Keratinocyte (primary cell): ENCODE measurements at regions not wholly inside any gene's neighbourhood (a gene's known extent, or its start where the extent isn't known, plus 50 kb on each side); places are given as distances from the start of the nearest gene placed in this dataset.

Experiments used
- DNase-seq: peaks from one replicate; pipeline ENCODE4 v3.0.0-alpha.2; 2011; ENCODE audit warnings: low read depth, missing footprints, low spot score
- FAIRE-seq: peaks from 2 replicates; lab custom pipeline; 2011; peaks lifted over from hg19 to GRCh38; lab: Jason Lieb, UNC
- H2AFZ ChIP-seq: 2 replicates; pipeline ENCODE4 v1.6.0; 2012; ENCODE audit warnings: low read length, control low read depth, inconsistent platforms; ENCODE audit not compliant: control insufficient read depth
- H3K27ac ChIP-seq: 2 replicates; pipeline ENCODE4 v1.5.1; 2011; ENCODE audit warnings: low read length; ENCODE audit not compliant: control insufficient read depth, insufficient read depth
- H3K27me3 ChIP-seq: 3 replicates; pipeline ENCODE4 v1.6.0; 2011; ENCODE audit warnings: low read length; ENCODE audit not compliant: control insufficient read depth, insufficient read depth; ENCODE audit errors: extremely low read depth
- H3K36me3 ChIP-seq, 2 experiments: 2 replicates in 1 of 2; 3 replicates in 1 of 2; pipeline ENCODE4 v1.5.1; 2011; ENCODE audit warnings: low read length in 2 of 2, mild to moderate bottlenecking in 1 of 2; ENCODE audit not compliant: control insufficient read depth in 2 of 2, insufficient read depth in 2 of 2; ENCODE audit errors: extremely low read depth in 1 of 2
- H3K4me1 ChIP-seq: 3 replicates; pipeline ENCODE4 v1.5.1; 2011; ENCODE audit warnings: low read length; ENCODE audit not compliant: control insufficient read depth, insufficient read depth; ENCODE audit errors: extremely low read depth
- H3K4me2 ChIP-seq: 3 replicates; pipeline ENCODE4 v1.6.0; 2011; ENCODE audit warnings: low read depth, low read length; ENCODE audit not compliant: control insufficient read depth, insufficient read depth; ENCODE audit errors: extremely low read depth
- H3K4me3 ChIP-seq, 3 experiments: fragments of 200-600 bp in 1 of 3; sonication (generic) in 1 of 3; 2 replicates in 2 of 3; 3 replicates in 1 of 3; pipeline ENCODE4 v1.5.1; 2011 to 2016; ENCODE audit warnings: low read length in 3 of 3, mild to moderate bottlenecking in 3 of 3, control low read depth in 2 of 3, inconsistent platforms in 1 of 3, low read depth in 1 of 3, mixed read lengths in 1 of 3, mixed run types in 1 of 3, moderate library complexity in 1 of 3; ENCODE audit not compliant: control insufficient read depth in 2 of 3, insufficient read depth in 2 of 3; ENCODE audit errors: extremely low read depth in 1 of 3
- H3K79me2 ChIP-seq: 2 replicates; pipeline ENCODE4 v1.6.0; 2012; ENCODE audit warnings: low read length; ENCODE audit not compliant: control insufficient read depth, insufficient read depth
- H3K9ac ChIP-seq: 3 replicates; pipeline ENCODE4 v1.6.0; 2011; ENCODE audit warnings: low read length; ENCODE audit not compliant: control insufficient read depth, insufficient read depth; ENCODE audit errors: extremely low read depth
- H3K9me1 ChIP-seq: 3 replicates; pipeline ENCODE4 v1.6.0; 2011; ENCODE audit warnings: low read length; ENCODE audit not compliant: control insufficient read depth, insufficient read depth; ENCODE audit errors: extremely low read depth
- H3K9me3 ChIP-seq: 2 replicates; pipeline ENCODE4 v1.5.1; 2012; ENCODE audit warnings: low read depth, low read length; ENCODE audit not compliant: control insufficient read depth
- H4K20me1 ChIP-seq: 3 replicates; pipeline ENCODE4 v1.6.0; 2011; ENCODE audit warnings: low read length; ENCODE audit not compliant: control insufficient read depth, insufficient read depth; ENCODE audit errors: extremely low read depth
- CTCF ChIP-seq, 3 experiments: IDR thresholded peaks in 1 of 3; conservative IDR thresholded peaks in 1 of 3; optimal IDR thresholded peaks in 1 of 3; 2 replicates in 2 of 3; 3 replicates in 1 of 3; pipeline versions ENCODE3 to v1.5.1; 2011; ENCODE audit warnings: low read length in 3 of 3, mild to moderate bottlenecking in 3 of 3, moderate library complexity in 2 of 3, control low read depth in 1 of 3, inconsistent platforms in 1 of 3; ENCODE audit not compliant: insufficient read depth in 2 of 3; ENCODE audit errors: extremely low read depth in 1 of 3
- EZH2 ChIP-seq: IDR thresholded peaks from one replicate; pipeline ENCODE4 v1.6.1; 2012; ENCODE audit warnings: inconsistent platforms, mild to moderate bottlenecking, low read length, moderate library complexity
- dilution Hi-C: fragments of 300-500 bp; cut with MboI; formaldehyde crosslinking; loops from one replicate; pipeline ENCODE4 v1.7.0; 2020; ENCODE audit warnings: low sequenced_read_pairs; ENCODE audit not compliant: extremely low pct_ligation_motif_present

DNA sequence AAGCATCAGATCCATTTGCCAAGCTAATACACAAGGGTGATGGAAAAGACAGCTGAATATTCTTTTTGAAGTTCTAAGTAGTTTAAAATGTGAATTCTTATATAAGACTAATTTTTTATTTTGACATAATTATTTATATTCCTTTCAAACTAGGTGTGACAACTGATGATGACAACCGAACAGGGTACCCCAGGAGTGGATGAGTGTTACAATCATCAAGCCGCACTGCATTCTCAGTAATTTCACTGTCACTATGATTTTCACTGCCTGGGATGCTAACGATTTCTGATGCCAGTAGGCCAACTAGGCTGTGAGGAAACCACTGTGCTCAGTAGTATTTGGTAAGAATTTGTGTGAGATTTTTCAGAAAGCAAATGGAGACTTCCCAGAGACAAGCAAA is 317.5 kb downstream of the ARAP2 start:
- no peak overlapping the region for H3K4me3 ChIP-seq
- H3K27me3 ChIP-seq, result no peaks in the 10 kb centered on the region
- H3K9me3 ChIP-seq, result no peaks in the 10 kb centered on the region
- no peak overlapping the region for H3K27ac ChIP-seq
- H3K79me2 ChIP-seq, result no peaks in the 10 kb centered on the region
- H3K4me1 ChIP-seq, result no peaks in the 10 kb centered on the region
- H2AFZ ChIP-seq, result no peak overlapping the region
- dilution Hi-C loops, result no loop called here
- no peaks in the 10 kb centered on the region for H3K36me3 ChIP-seq
- no peak overlapping the region for H3K9ac ChIP-seq
- H3K4me2 ChIP-seq, result no peak overlapping the region
- H3K9me1 ChIP-seq, result no peaks in the 10 kb centered on the region
- DNase-seq (no peak), FAIRE-seq (no peak)
- H4K20me1 ChIP-seq, result no peaks in the 10 kb centered on the region
- TF ChIP-seq CTCF (optimal IDR thresholded peaks at IDR 0.05 in 1 of 3, IDR thresholded peaks at IDR 0.05 in 1 of 3, conservative IDR thresholded peaks at IDR 0.05 in 1 of 3; ENCODE audit: extremely low read depth in 1 of 3, insufficient read depth in 2 of 3, low read length in 3 of 3), result no peak
- no peak for TF ChIP-seq EZH2

- Histone ChIP-seq H3K9ac (no peak overlapping the region), H3K4me2 (no peak overlapping the region), H3K27ac (no peak overlapping the region), H3K4me1 (no peaks in the 10 kb centered on the region), H3K4me3 (no peak overlapping the region), H4K20me1 (no peaks in the 10 kb centered on the region), H3K9me3 (no peaks in the 10 kb centered on the region), H3K79me2 (no peaks in the 10 kb centered on the region), H3K36me3 (no peaks in the 10 kb centered on the region), H3K27me3 (no peaks in the 10 kb centered on the region), H2AFZ (no peak overlapping the region), H3K9me1 (no peaks in the 10 kb centered on the region)
- dilution Hi-C loops, result no loop called here
- FAIRE-seq (no peak), DNase-seq (no peak)
- TF ChIP-seq EZH2, result no peak
- no peak for TF ChIP-seq CTCF (optimal IDR thresholded peaks at IDR 0.05 in 1 of 3, IDR thresholded peaks at IDR 0.05 in 1 of 3, conservative IDR thresholded peaks at IDR 0.05 in 1 of 3; ENCODE audit: extremely low read depth in 1 of 3, insufficient read depth in 2 of 3, low read length in 3 of 3)
Measured at GRCh38 chr4:35933901-35934300, 310.4 kb downstream of the ARAP2 start.
